GM23338 (cell line): ENCODE measurements at regions not wholly inside any gene's neighbourhood (a gene's known extent, or its start where the extent isn't known, plus 50 kb on each side); places are given as distances from the start of the nearest gene placed in this dataset.
A peak's percentile ranks its signal among the peaks of the same experiment; 100 is the strongest.

Experiments
- ATAC-seq: fragments of 200-7000 bp; cut with Tn5 transposase; 3 replicates; pipeline ENCODE4 v1.9.1; 2020
- DNase-seq: peaks from one replicate; pipeline ENCODE4 v3.0.0-alpha.2; 2015; ENCODE audit warnings: low spot score
- H2AFZ ChIP-seq: fragments of 200-600 bp; sonication (generic); 2 replicates; pipeline ENCODE4 v1.8.0; 2016; ENCODE audit warnings: antibody characterized with exemption, mild to moderate bottlenecking, moderate library complexity
- H3F3A ChIP-seq: fragments of 200-600 bp; sonication (generic); replicated peaks from 2 replicates; pipeline ENCODE4 v1.8.0; 2017; ENCODE audit warnings: antibody characterized with exemption, mixed run types, low read depth
- H3K27ac ChIP-seq: fragments of 200-600 bp; sonication (generic); 2 replicates; pipeline ENCODE4 v1.6.1; 2016; ENCODE audit warnings: low read depth
- H3K27me3 ChIP-seq: fragments of 200-600 bp; sonication (generic); 2 replicates; pipeline ENCODE4 v1.8.0; 2016; ENCODE audit warnings: mild to moderate bottlenecking, mixed run types, moderate library complexity; ENCODE audit not compliant: insufficient read depth
- H3K36me3 ChIP-seq: fragments of 200-600 bp; sonication (generic); 2 replicates; pipeline ENCODE4 v1.8.0; 2016; ENCODE audit warnings: mild to moderate bottlenecking; ENCODE audit not compliant: insufficient read depth
- H3K4me1 ChIP-seq: fragments of 200-600 bp; sonication (generic); 2 replicates; pipeline ENCODE4 v1.8.0; 2016; ENCODE audit warnings: mild to moderate bottlenecking, moderate library complexity; ENCODE audit not compliant: insufficient read depth
- H3K4me2 ChIP-seq: fragments of 200-600 bp; sonication (generic); 2 replicates; pipeline ENCODE4 v1.7.1; 2017; ENCODE audit warnings: mixed run types
- H3K4me3 ChIP-seq: fragments of 200-600 bp; sonication (generic); 2 replicates; pipeline ENCODE4 v1.6.1; 2016; ENCODE audit warnings: mixed run types
- H3K79me2 ChIP-seq: fragments of 200-600 bp; sonication (generic); replicated peaks from 2 replicates; pipeline ENCODE4 v1.8.0; 2017; ENCODE audit warnings: mild to moderate bottlenecking; ENCODE audit not compliant: insufficient read depth
- H3K9me2 ChIP-seq: fragments of 200-600 bp; sonication (generic); 2 replicates; pipeline ENCODE4 v1.8.0; 2017; ENCODE audit not compliant: insufficient read depth
- H4K20me1 ChIP-seq: fragments of 200-600 bp; sonication (generic); replicated peaks from 2 replicates; pipeline ENCODE4 v1.8.0; 2017; ENCODE audit warnings: mild to moderate bottlenecking; ENCODE audit not compliant: insufficient read depth
- H3K27ac Mint-ChIP-seq: 2 replicates; pipeline ENCODE4 v1.8.0; 2020; ENCODE audit warnings: inconsistent platforms, mild to moderate bottlenecking, moderate library complexity, mixed read lengths
- H3K27me3 Mint-ChIP-seq: 3 replicates; pipeline ENCODE4 v1.8.0; 2022; ENCODE audit warnings: low read depth, mild to moderate bottlenecking, moderate library complexity, mixed read lengths, inconsistent platforms; ENCODE audit not compliant: insufficient read depth, poor library complexity
- H3K36me3 Mint-ChIP-seq: 3 replicates; pipeline ENCODE4 v1.8.0; 2021; ENCODE audit warnings: low read depth, mild to moderate bottlenecking, inconsistent platforms, moderate library complexity, mixed read lengths
- H3K4me1 Mint-ChIP-seq: 3 replicates; pipeline ENCODE4 v1.8.0; 2020; ENCODE audit warnings: mild to moderate bottlenecking, inconsistent platforms, mixed read lengths
- H3K4me3 Mint-ChIP-seq: 3 replicates; pipeline ENCODE4 v1.8.0; 2021; ENCODE audit warnings: moderate library complexity, mild to moderate bottlenecking, inconsistent platforms, mixed read lengths
- H3K9me3 Mint-ChIP-seq: 3 replicates; pipeline ENCODE4 v1.8.0; 2020; ENCODE audit warnings: moderate library complexity, mild to moderate bottlenecking, inconsistent platforms, mixed read lengths
- CREB1 ChIP-seq: fragments of 250-450 bp; sonication (Bioruptor Pico); IDR thresholded peaks from 2 replicates; pipeline ENCODE4 v1.5.0; 2020; ENCODE audit warnings: low read depth, mild to moderate bottlenecking, moderate library complexity
- CTCF ChIP-seq, 2 experiments: fragments of 200-600 bp in 1 of 2; sonication (generic) in 1 of 2; conservative IDR thresholded peaks; 2 replicates each; pipeline versions ENCODE4 v1.5.1 to v1.6.1; 2016 to 2017; ENCODE audit warnings: antibody characterized with exemption in 2 of 2, low read depth in 2 of 2, mild to moderate bottlenecking in 2 of 2, moderate library complexity in 1 of 2
- EZH2 ChIP-seq: fragments of 200-600 bp; sonication (generic); IDR thresholded peaks from one replicate; pipeline ENCODE4 v1.8.0; 2017; ENCODE audit warnings: antibody characterized with exemption, mild to moderate bottlenecking, low read depth; ENCODE audit not compliant: unreplicated experiment
- JUNB ChIP-seq: IDR thresholded peaks from one replicate; pipeline ENCODE4 v1.6.1; 2016; ENCODE audit warnings: antibody characterized with exemption; ENCODE audit not compliant: unreplicated experiment
- NANOG ChIP-seq: IDR thresholded peaks from 2 replicates; pipeline ENCODE4 v1.6.1; 2016; ENCODE audit warnings: antibody characterized with exemption, borderline replicate concordance
- STAT1 ChIP-seq: IDR thresholded peaks from one replicate; pipeline ENCODE4 v1.6.1; 2016; ENCODE audit warnings: antibody characterized with exemption; ENCODE audit not compliant: unreplicated experiment
- ZNF331 ChIP-seq: fragments of 250-450 bp; sonication (Bioruptor Pico); IDR thresholded peaks from 2 replicates; pipeline ENCODE4 v1.5.0; 2020; ENCODE audit warnings: low read depth, mild to moderate bottlenecking, moderate library complexity
- TF ChIP-seq, protein P1 (sequence below): IDR thresholded peaks from one replicate; pipeline ENCODE4 v1.6.1; 2018; ENCODE audit warnings: antibody characterized with exemption; ENCODE audit not compliant: unreplicated experiment

GRCh38 chr13:53160211-53160610, 131.6 kb downstream of the OLFM4 start:
- H3K27me3 Mint-ChIP-seq = no peaks in the 10 kb centered on the region
- H3K9me3 Mint-ChIP-seq = peaks cover 10% of the 10 kb centered on the region
- H3K4me3 ChIP-seq = no peak overlapping the region
- 0 out of 2 replicates have a peak, but pooled peaks cover 3% of the 10 kb centered on the region for H3K36me3 ChIP-seq
- no peaks in the 10 kb centered on the region for H3K27me3 ChIP-seq
- peaks cover 9% of the 10 kb centered on the region for H3K4me1 Mint-ChIP-seq
- H2AFZ ChIP-seq = no peak overlapping the region
- H3K4me1 ChIP-seq = peaks cover 13% of the 10 kb centered on the region
- ATAC-seq (no peak), DNase-seq (no peak)
- TF ChIP-seq, protein P1, sequence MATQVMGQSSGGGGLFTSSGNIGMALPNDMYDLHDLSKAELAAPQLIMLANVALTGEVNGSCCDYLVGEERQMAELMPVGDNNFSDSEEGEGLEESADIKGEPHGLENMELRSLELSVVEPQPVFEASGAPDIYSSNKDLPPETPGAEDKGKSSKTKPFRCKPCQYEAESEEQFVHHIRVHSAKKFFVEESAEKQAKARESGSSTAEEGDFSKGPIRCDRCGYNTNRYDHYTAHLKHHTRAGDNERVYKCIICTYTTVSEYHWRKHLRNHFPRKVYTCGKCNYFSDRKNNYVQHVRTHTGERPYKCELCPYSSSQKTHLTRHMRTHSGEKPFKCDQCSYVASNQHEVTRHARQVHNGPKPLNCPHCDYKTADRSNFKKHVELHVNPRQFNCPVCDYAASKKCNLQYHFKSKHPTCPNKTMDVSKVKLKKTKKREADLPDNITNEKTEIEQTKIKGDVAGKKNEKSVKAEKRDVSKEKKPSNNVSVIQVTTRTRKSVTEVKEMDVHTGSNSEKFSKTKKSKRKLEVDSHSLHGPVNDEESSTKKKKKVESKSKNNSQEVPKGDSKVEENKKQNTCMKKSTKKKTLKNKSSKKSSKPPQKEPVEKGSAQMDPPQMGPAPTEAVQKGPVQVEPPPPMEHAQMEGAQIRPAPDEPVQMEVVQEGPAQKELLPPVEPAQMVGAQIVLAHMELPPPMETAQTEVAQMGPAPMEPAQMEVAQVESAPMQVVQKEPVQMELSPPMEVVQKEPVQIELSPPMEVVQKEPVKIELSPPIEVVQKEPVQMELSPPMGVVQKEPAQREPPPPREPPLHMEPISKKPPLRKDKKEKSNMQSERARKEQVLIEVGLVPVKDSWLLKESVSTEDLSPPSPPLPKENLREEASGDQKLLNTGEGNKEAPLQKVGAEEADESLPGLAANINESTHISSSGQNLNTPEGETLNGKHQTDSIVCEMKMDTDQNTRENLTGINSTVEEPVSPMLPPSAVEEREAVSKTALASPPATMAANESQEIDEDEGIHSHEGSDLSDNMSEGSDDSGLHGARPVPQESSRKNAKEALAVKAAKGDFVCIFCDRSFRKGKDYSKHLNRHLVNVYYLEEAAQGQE = no peak
- no peak for TF ChIP-seq NANOG
- TF ChIP-seq EZH2 = no peak
- no peak overlapping the region for H3K27ac ChIP-seq
- H3F3A ChIP-seq = no peaks in the 10 kb centered on the region
- H3K4me3 Mint-ChIP-seq = no peak overlapping the region
- no peak overlapping the region for H3K27ac Mint-ChIP-seq
- no peaks in the 10 kb centered on the region for H4K20me1 ChIP-seq
- H3K4me2 ChIP-seq = no peak overlapping the region
- H3K36me3 Mint-ChIP-seq = no peaks in the 10 kb centered on the region
- H3K9me2 ChIP-seq = no peaks in the 10 kb centered on the region; the same call in 1 of the 2 replicates
- no peaks in the 10 kb centered on the region for H3K79me2 ChIP-seq

DNA sequence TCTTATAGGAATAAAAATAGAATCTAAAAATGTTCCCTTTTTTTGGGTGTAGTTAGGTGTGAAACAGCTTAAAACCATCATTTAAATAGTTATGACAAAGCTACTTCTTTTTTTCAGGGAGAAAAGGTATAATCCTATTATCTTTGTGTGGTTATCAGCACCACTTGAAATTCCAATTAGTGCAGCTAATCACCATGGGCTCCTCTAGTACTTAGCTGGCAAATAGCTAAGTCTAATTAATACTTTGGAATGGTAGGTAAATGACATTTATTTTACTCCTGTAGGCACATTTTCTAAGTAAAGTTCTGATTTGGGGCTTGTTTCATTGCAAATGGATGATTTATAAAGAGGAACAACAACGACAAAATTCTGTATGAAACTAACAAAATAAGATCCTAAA, 132.6 kb downstream of the OLFM4 start:
- no peaks in the 10 kb centered on the region for H4K20me1 ChIP-seq
- H2AFZ ChIP-seq = no peak overlapping the region
- Mint-ChIP-seq H3K4me3 (no peak overlapping the region), H3K9me3 (peaks cover 10% of the 10 kb centered on the region), H3K27ac (no peak overlapping the region), H3K36me3 (no peaks in the 10 kb centered on the region), H3K27me3 (no peaks in the 10 kb centered on the region), H3K4me1 (peaks cover 16% of the 10 kb centered on the region)
- no peaks in the 10 kb centered on the region for H3F3A ChIP-seq
- no peaks in the 10 kb centered on the region; the same call in 1 of the 2 replicates for H3K9me2 ChIP-seq
- H3K36me3 ChIP-seq = 0 out of 2 replicates have a peak, but pooled peaks cover 3% of the 10 kb centered on the region
- H3K27me3 ChIP-seq = no peaks in the 10 kb centered on the region
- no peak overlapping the region for H3K27ac ChIP-seq
- H3K4me3 ChIP-seq = no peak overlapping the region
- ATAC-seq (no peak), DNase-seq (no peak)
- H3K79me2 ChIP-seq = no peaks in the 10 kb centered on the region
- H3K4me1 ChIP-seq = peaks cover 18% of the 10 kb centered on the region
- no peak overlapping the region for H3K4me2 ChIP-seq
- TF ChIP-seq CREB1 (CRISPR knock-in tag) = no peak

- Mint-ChIP-seq H3K36me3 (no peaks in the 10 kb centered on the region), H3K9me3 (no peaks in the 10 kb centered on the region), H3K4me3 (no peak overlapping the region), H3K27me3 (no peaks in the 10 kb centered on the region), H3K4me1 (peaks cover 18% of the 10 kb centered on the region), H3K27ac (no peak overlapping the region)
- Histone ChIP-seq H3K36me3 (no peaks in the 10 kb centered on the region), H3K27me3 (no peaks in the 10 kb centered on the region), H4K20me1 (no peaks in the 10 kb centered on the region), H3K4me3 (no peak overlapping the region), H3K27ac (no peak overlapping the region), H2AFZ (no peak overlapping the region), H3K4me2 (peak overlapping the region; percentile 0; the same call in 1 of the 2 replicates), H3K4me1 (peaks cover 18% of the 10 kb centered on the region), H3K79me2 (no peaks in the 10 kb centered on the region), H3K9me2 (no peaks in the 10 kb centered on the region; the same call in 1 of the 2 replicates), H3F3A (no peaks in the 10 kb centered on the region)
- DNase-seq (no peak), ATAC-seq (no peak)
- TF ChIP-seq ZNF331 (CRISPR knock-in tag) (no peak), JUNB (no peak), CTCF (conservative IDR thresholded peaks at IDR 0.05; ENCODE audit: low read depth in 2 of 2) (no peak), CREB1 (CRISPR knock-in tag) (no peak), STAT1 (no peak)
- TF ChIP-seq, protein P1 = no peak
Observed at GRCh38 chr13:53165261-53165660, 136.6 kb downstream of the OLFM4 start.
